HCT116 (cell line): ENCODE measurements at regions not wholly inside any gene's neighbourhood (a gene's known extent, or its start where the extent isn't known, plus 50 kb on each side); places are given as distances from the start of the nearest gene placed in this dataset.

Source experiments
- ELF1 ChIP-seq: IDR thresholded peaks from 2 replicates; pipeline ENCODE4 v1.6.1; 2012; ENCODE audit warnings: low read depth, borderline replicate concordance
- POLR2A ChIP-seq: IDR thresholded peaks from 2 replicates; pipeline ENCODE4 v1.7.0; 2011; ENCODE audit warnings: borderline replicate concordance; ENCODE audit not compliant: insufficient read depth, insufficient read length; ENCODE audit errors: extremely low read depth
- POLR2AphosphoS5 ChIP-seq: IDR thresholded peaks from 2 replicates; pipeline ENCODE4 v1.6.1; 2011; ENCODE audit warnings: mild to moderate bottlenecking, low read depth, low read length, moderate library complexity
- SP1 ChIP-seq: IDR thresholded peaks from 2 replicates; pipeline ENCODE4 v1.6.1; 2012; ENCODE audit warnings: low read depth
- TCF7L2 ChIP-seq: IDR thresholded peaks from 2 replicates; pipeline ENCODE4 v1.7.0; 2011; ENCODE audit warnings: borderline replicate concordance, inconsistent platforms; ENCODE audit not compliant: insufficient read depth, insufficient read length; ENCODE audit errors: extremely low read depth
- TF ChIP-seq, protein P1 (sequence below): IDR thresholded peaks from 2 replicates; pipeline ENCODE4 v1.6.1; 2012
- TF ChIP-seq, protein P2 (sequence below), 3 experiments: fragments of 200-600 bp in 1 of 3; sonication (generic) in 1 of 3; IDR thresholded peaks in 2 of 3; conservative IDR thresholded peaks in 1 of 3; 2 replicates each; pipeline ENCODE4 v1.5.1; 2012 to 2017; ENCODE audit warnings: low read depth in 2 of 3, low read length in 2 of 3, antibody characterized with exemption in 1 of 3, borderline replicate concordance in 1 of 3, control low read depth in 1 of 3, mild to moderate bottlenecking in 1 of 3, mixed read lengths in 1 of 3, mixed run types in 1 of 3, moderate library complexity in 1 of 3; ENCODE audit not compliant: insufficient read depth in 1 of 3

DNA sequence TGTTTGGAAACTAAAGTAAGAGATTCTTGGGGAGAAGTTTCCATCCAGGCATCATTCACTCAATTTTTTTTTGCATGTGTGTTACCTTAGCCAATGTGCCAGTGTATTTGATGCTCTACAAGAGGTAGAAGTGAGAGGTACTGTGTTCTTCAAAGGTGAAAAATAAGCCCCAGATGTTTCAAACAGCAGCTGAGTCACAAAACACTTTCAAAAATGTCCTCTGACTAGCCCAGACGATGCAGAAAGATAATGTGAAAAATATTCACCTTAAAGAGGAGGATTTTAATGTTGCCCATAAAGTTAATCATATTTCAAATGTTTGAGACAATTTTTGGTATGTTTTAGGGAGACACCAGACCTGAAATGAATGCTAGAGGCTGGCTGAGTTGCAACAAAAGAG, 107.7 kb upstream of the RASGRP1 start:
- TF ChIP-seq POLR2AphosphoS5 (no peak), ELF1 (no peak), TCF7L2 (no peak), SP1 (no peak), POLR2A (no peak)
- TF ChIP-seq, protein P1, sequence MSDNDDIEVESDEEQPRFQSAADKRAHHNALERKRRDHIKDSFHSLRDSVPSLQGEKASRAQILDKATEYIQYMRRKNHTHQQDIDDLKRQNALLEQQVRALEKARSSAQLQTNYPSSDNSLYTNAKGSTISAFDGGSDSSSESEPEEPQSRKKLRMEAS = no peak
- TF ChIP-seq, protein P2, sequence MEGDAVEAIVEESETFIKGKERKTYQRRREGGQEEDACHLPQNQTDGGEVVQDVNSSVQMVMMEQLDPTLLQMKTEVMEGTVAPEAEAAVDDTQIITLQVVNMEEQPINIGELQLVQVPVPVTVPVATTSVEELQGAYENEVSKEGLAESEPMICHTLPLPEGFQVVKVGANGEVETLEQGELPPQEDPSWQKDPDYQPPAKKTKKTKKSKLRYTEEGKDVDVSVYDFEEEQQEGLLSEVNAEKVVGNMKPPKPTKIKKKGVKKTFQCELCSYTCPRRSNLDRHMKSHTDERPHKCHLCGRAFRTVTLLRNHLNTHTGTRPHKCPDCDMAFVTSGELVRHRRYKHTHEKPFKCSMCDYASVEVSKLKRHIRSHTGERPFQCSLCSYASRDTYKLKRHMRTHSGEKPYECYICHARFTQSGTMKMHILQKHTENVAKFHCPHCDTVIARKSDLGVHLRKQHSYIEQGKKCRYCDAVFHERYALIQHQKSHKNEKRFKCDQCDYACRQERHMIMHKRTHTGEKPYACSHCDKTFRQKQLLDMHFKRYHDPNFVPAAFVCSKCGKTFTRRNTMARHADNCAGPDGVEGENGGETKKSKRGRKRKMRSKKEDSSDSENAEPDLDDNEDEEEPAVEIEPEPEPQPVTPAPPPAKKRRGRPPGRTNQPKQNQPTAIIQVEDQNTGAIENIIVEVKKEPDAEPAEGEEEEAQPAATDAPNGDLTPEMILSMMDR (IDR thresholded peaks at IDR 0.05 in 2 of 3, conservative IDR thresholded peaks at IDR 0.05 in 1 of 3; ENCODE audit: borderline replicate concordance in 1 of 3, insufficient read depth in 1 of 3, low read depth in 2 of 3, low read length in 2 of 3) = no peak
